GM12878 (cell line): ENCODE measurements at regions not wholly inside any gene's neighbourhood (a gene's known extent, or its start where the extent isn't known, plus 50 kb on each side); places are given as distances from the start of the nearest gene placed in this dataset.

Experiments used
- CTCF ChIP-seq, 3 experiments: IDR thresholded peaks in 2 of 3; conservative IDR thresholded peaks in 1 of 3; 2 replicates each; pipeline ENCODE4 v1.5.1; 2011; ENCODE audit warnings: low read depth in 3 of 3, low read length in 3 of 3, mild to moderate bottlenecking in 3 of 3, control low read depth in 2 of 3, moderate library complexity in 2 of 3, inconsistent platforms in 1 of 3, mixed read lengths in 1 of 3; ENCODE audit not compliant: control insufficient read depth in 2 of 3, insufficient read depth in 1 of 3; ENCODE audit errors: extremely low read depth in 1 of 3
- PML ChIP-seq: IDR thresholded peaks from 2 replicates; pipeline ENCODE4 v1.6.1; 2012; ENCODE audit warnings: low read length, inconsistent platforms
- REST ChIP-seq: IDR thresholded peaks from 2 replicates; pipeline ENCODE4 v1.6.1; 2012; ENCODE audit warnings: mild to moderate bottlenecking, low read depth, low read length

GRCh38 chr7:125032943-125033342 is 103.3 kb upstream of the POT1 start:
- TF ChIP-seq CTCF (IDR thresholded peaks at IDR 0.05 in 2 of 3, conservative IDR thresholded peaks at IDR 0.05 in 1 of 3; ENCODE audit: control insufficient read depth in 2 of 3, extremely low read depth in 1 of 3, insufficient read depth in 1 of 3, low read depth in 3 of 3, low read length in 3 of 3) (no peak), REST (no peak), PML (no peak)
